ENCODE measurements at regions not wholly inside any gene's neighbourhood (a gene's known extent, or its start where the extent isn't known, plus 50 kb on each side); places are given as distances from the start of the nearest gene placed in this dataset.
A peak's percentile ranks its signal among the peaks of the same experiment; 100 is the strongest.
"Not testable (repeated sequence)": the region's sequence is repeated elsewhere in the genome, so short reads cannot be mapped to it uniquely, and the experiment has no call there.

DNA sequence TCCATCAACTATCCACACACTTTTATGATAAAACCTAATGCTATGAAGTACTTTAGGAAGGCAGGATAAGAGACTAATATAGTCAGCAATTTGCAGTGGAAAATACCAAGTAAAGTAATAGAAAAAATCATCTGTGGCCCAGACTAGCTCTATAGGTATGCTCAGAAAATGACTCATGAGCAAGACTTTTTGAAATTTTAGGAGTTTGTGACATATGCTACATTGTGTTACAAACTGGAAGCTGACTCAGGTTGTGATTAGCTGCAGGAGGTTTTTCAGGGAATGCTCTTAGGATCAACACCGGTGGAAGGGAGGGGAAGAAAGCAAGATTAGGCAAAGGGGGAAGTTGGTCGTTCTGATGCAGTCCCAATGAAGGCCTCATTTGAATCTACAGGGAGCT, 56.1 kb downstream of the FEZF1 start:
- Histone ChIP-seq H3K9me3 (ENCODE audit: control insufficient read depth, insufficient read depth, low read length) (no peaks in the 10 kb centered on the region), H3K36me3 (ENCODE audit: control insufficient read depth, insufficient read depth, low read length) (no peaks in the 10 kb centered on the region), H3K27ac (ENCODE audit: low read depth, low read length) (no peak overlapping the region), H3K4me1 (ENCODE audit: control insufficient read depth, insufficient read depth, low read length) (no peaks in the 10 kb centered on the region), H3K4me3 (ENCODE audit: low read depth, low read length) (no peak overlapping the region), H3K27me3 (ENCODE audit: control insufficient read depth, insufficient read depth, low read length) (no peaks in the 10 kb centered on the region)
- WGBS (ENCODE audit: insufficient coverage) = 80% methylated on average over 2 of the region's 2 CpGs
- DNase-seq (ENCODE audit: low read depth in 4 of 6, low spot score in 6 of 6) = no peak

DNA sequence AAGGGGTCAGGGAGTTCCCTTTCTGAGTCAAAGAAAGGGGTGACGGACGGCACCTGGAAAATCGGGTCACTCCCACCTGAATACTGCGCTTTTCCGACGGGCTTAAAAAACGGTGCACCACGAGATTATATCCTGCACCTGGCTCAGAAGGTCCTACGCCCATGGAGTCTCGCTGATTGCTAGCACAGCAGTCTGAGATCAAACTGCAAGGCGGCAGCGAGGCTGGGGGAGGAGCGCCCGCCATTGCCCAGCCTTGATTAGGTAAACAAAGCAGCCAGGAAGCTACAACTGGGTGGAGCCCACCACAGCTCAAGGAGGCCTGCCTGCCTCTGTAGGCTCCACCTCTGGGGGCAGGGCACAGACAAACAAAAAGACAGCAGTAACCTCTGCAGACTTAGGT, 65.8 kb downstream of the FEZF1 start:
- not testable (repeated sequence) for H3K27me3 ChIP-seq (ENCODE audit: control insufficient read depth, insufficient read depth, low read length); H3K9me3 ChIP-seq (ENCODE audit: control insufficient read depth, insufficient read depth, low read length); H3K36me3 ChIP-seq (ENCODE audit: control insufficient read depth, insufficient read depth, low read length); H3K4me1 ChIP-seq (ENCODE audit: control insufficient read depth, insufficient read depth, low read length); DNase-seq (ENCODE audit: low read depth in 4 of 6, low spot score in 6 of 6); H3K27ac ChIP-seq (ENCODE audit: low read depth, low read length); H3K4me3 ChIP-seq (ENCODE audit: low read depth, low read length)
- 92% methylated on average over 12 of the region's 14 CpGs for WGBS (ENCODE audit: insufficient coverage)

DNA sequence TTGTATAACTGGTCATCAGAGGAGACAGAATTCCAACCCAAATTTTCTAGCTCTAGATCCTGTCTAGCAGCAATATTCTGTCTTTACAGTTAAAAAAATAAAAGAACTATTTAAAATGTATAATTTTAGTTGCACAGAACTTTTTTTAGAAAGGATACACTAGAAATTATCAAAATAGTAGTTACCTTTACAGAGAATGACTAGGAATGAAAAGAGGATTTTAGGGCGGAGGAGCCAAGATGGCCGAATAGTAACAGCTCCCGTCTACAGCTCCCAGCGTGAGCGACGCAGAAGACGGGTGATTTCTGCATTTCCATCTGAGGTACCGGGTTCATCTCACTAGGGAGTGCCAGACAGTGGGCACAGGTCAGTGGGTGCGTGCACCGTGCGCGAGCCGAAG, 66.3 kb downstream of the FEZF1 start:
- H3K4me1 ChIP-seq (ENCODE audit: control insufficient read depth, insufficient read depth, low read length); H3K27ac ChIP-seq (ENCODE audit: low read depth, low read length); H3K36me3 ChIP-seq (ENCODE audit: control insufficient read depth, insufficient read depth, low read length); H3K4me3 ChIP-seq (ENCODE audit: low read depth, low read length); DNase-seq (ENCODE audit: low read depth in 4 of 6, low spot score in 6 of 6); H3K27me3 ChIP-seq (ENCODE audit: control insufficient read depth, insufficient read depth, low read length); H3K9me3 ChIP-seq (ENCODE audit: control insufficient read depth, insufficient read depth, low read length): not testable (repeated sequence)
- whole genome bisulfite sequencing (ENCODE audit: insufficient coverage) = 96% methylated on average over 6 of the region's 13 CpGs

DNA sequence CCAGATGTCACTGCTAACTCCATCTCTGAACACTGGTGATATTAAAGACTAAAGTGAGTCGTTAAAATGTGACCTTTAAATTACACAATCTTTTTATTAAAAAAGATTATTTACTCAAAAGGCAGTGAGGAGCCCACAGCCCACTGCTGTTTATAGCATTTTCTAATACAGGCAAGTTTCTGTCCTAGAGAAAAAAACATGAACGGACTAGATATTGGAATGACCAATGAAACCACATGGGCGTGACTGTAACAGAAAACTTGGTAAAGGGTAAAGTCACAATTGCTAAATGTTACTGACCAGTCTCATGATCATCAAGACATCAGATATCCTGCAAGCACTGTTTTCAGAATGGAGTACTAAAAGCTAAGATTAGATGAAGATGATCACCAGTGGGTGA, 78.7 kb downstream of the FEZF1 start:
- Histone ChIP-seq H3K4me3 (ENCODE audit: low read depth, low read length) (no peak overlapping the region), H3K36me3 (ENCODE audit: control insufficient read depth, insufficient read depth, low read length) (no peaks in the 10 kb centered on the region), H3K27ac (ENCODE audit: low read depth, low read length) (no peak overlapping the region), H3K4me1 (ENCODE audit: control insufficient read depth, insufficient read depth, low read length) (no peaks in the 10 kb centered on the region), H3K9me3 (ENCODE audit: control insufficient read depth, insufficient read depth, low read length) (no peaks in the 10 kb centered on the region), H3K27me3 (ENCODE audit: control insufficient read depth, insufficient read depth, low read length) (no peaks in the 10 kb centered on the region)
- DNase-seq (ENCODE audit: low read depth in 4 of 6, low spot score in 6 of 6) = no peak
- no CpG with 5 or more reads among the region's 3 CpGs for WGBS (ENCODE audit: insufficient coverage)

DNA sequence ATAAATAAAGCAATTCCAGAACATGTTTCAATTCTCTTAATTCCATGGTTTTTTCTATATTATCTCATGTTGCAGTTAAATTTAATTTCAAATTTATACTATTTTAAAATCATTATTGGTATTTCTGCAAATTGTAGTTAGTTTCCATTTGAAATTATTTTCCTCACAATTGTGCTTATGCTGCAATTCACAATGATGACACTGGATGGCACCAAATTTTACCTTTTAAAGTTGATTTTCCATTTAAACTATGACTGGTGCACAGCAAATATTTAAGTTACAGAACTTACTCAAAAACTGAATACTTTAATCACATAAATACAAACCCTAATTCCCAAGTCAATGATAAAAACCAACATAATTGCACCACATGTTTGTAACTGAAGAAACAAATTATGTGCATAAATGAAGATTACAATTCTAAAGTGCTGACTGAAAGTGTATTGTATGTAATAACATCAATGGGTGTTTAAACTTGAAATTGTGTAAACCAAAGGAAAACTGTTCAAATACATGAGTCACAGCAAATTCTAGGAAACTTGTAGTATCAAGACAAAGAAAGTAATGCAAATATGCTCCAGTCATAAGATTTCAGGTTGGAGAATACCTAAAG, 75.3 kb upstream of the AASS start:
- Histone ChIP-seq H3K27ac (ENCODE audit: low read depth, low read length) (no peak overlapping the region), H3K4me3 (ENCODE audit: low read depth, low read length) (no peak overlapping the region), H3K4me1 (ENCODE audit: control insufficient read depth, insufficient read depth, low read length) (no peaks in the 10 kb centered on the region), H3K36me3 (ENCODE audit: control insufficient read depth, insufficient read depth, low read length) (no peaks in the 10 kb centered on the region), H3K27me3 (ENCODE audit: control insufficient read depth, insufficient read depth, low read length) (no peaks in the 10 kb centered on the region), H3K9me3 (ENCODE audit: control insufficient read depth, insufficient read depth, low read length) (no peaks in the 10 kb centered on the region)
- DNase-seq (ENCODE audit: low read depth in 4 of 6, low spot score in 6 of 6) = peak; percentile 24 to 84 (median 34)

DNA sequence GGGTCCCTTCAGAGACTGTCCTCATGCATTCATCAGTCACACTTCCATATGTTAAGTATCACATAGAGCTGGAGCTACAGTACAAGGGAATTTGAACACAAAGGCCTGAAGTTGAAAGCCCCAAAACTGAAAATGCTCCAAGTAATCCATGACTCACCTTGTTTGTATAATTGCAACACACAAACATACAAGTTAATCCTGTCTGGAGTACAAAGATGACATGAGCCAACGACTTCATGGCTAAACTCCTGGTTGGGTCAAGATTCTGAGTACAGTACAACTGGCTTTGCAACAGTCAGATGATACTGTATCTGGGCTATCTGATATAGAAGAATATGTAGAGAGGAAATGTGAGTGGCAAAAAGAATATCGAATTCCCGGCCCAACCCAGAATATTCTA, 73.1 kb upstream of the AASS start:
- no peaks in the 10 kb centered on the region for H3K36me3 ChIP-seq (ENCODE audit: control insufficient read depth, insufficient read depth, low read length)
- no peaks in the 10 kb centered on the region for H3K9me3 ChIP-seq (ENCODE audit: control insufficient read depth, insufficient read depth, low read length)
- H3K4me1 ChIP-seq (ENCODE audit: control insufficient read depth, insufficient read depth, low read length) = no peaks in the 10 kb centered on the region
- H3K27me3 ChIP-seq (ENCODE audit: control insufficient read depth, insufficient read depth, low read length) = no peaks in the 10 kb centered on the region
- no peak for DNase-seq (ENCODE audit: low read depth in 4 of 6, low spot score in 6 of 6)
- 0% methylated on average over 1 of the region's 3 CpGs for WGBS (ENCODE audit: insufficient coverage)
- no peak overlapping the region for H3K27ac ChIP-seq (ENCODE audit: low read depth, low read length)
- H3K4me3 ChIP-seq (ENCODE audit: low read depth, low read length) = no peak overlapping the region

DNA sequence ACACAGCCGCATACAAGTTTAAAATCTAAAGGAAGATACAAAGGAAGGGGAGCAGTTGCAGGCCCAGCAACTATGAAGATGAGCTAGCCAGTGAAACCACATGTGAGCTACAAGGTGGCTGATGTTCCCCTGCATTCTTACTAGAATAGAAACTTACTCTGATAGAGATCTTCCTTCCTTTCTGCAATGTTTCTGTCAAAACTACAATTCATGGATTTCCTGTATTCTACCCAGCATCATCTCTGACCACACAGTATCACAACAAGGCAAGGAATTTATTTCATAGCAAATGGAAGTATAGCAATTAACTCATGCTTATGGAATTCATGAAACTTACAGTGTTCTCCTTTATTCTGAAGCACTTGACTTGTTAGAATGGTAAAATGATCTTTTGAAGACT, 68.7 kb upstream of the AASS start:
- no peaks in the 10 kb centered on the region for H3K4me1 ChIP-seq (ENCODE audit: control insufficient read depth, insufficient read depth, low read length)
- DNase-seq (ENCODE audit: low read depth in 4 of 6, low spot score in 6 of 6) = no peak
- H3K27ac ChIP-seq (ENCODE audit: low read depth, low read length) = no peak overlapping the region
- H3K36me3 ChIP-seq (ENCODE audit: control insufficient read depth, insufficient read depth, low read length) = no peaks in the 10 kb centered on the region
- no peaks in the 10 kb centered on the region for H3K27me3 ChIP-seq (ENCODE audit: control insufficient read depth, insufficient read depth, low read length)
- WGBS (ENCODE audit: insufficient coverage) = 100% methylated on average over 1 of the region's 1 CpG
- no peaks in the 10 kb centered on the region for H3K9me3 ChIP-seq (ENCODE audit: control insufficient read depth, insufficient read depth, low read length)
- H3K4me3 ChIP-seq (ENCODE audit: low read depth, low read length) = no peak overlapping the region

DNA sequence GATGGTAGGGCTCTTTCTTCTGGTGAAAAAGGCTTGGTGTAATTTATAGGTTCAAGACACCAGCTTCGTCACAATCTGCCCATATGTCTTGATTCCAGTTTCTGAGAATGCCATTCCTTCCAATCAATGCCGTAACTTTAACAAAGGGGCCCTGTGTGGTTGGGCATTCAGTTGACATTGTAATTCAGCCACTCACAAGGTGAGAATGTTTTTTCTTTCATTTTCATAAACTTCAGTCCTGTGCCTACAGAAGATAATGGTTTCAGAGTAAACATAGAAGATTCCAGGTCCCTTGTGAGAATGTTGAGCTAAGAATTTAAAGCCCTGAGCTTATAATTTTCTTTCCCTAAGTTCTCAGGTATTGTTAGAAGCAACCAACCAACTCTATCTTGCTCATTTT, 67.3 kb upstream of the AASS start:
- Histone ChIP-seq H3K4me3 (ENCODE audit: low read depth, low read length) (no peak overlapping the region), H3K27ac (ENCODE audit: low read depth, low read length) (no peak overlapping the region), H3K4me1 (ENCODE audit: control insufficient read depth, insufficient read depth, low read length) (no peaks in the 10 kb centered on the region), H3K9me3 (ENCODE audit: control insufficient read depth, insufficient read depth, low read length) (peaks cover 1% of the 10 kb centered on the region), H3K27me3 (ENCODE audit: control insufficient read depth, insufficient read depth, low read length) (no peaks in the 10 kb centered on the region), H3K36me3 (ENCODE audit: control insufficient read depth, insufficient read depth, low read length) (no peaks in the 10 kb centered on the region)
- DNase-seq (ENCODE audit: low read depth in 4 of 6, low spot score in 6 of 6) = no peak
- WGBS (ENCODE audit: insufficient coverage) = no CpG with 5 or more reads among the region's 2 CpGs

DNA sequence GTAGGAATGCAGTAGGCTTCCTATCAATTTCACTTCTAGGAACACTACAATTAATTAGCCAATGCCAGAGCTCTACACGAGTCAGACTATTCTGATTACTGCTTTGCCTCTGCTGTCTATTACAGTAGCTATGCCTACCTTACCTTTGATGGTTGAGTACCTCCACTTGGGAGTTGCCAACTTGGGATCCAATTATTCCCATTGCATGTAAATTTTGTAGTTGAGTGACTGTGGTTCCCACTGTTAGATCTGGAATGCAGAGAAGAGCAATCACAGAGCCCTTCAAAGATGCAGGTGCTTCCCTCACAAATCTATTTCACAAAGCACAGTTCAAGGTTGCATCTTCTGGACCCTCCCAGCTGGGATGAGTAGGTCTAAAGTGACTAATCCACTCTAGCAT, 62.9 kb upstream of the AASS start:
- H3K36me3 ChIP-seq (ENCODE audit: control insufficient read depth, insufficient read depth, low read length) = no peaks in the 10 kb centered on the region
- DNase-seq (ENCODE audit: low read depth in 4 of 6, low spot score in 6 of 6) = no peak
- H3K9me3 ChIP-seq (ENCODE audit: control insufficient read depth, insufficient read depth, low read length) = peaks cover 1% of the 10 kb centered on the region
- no peaks in the 10 kb centered on the region for H3K4me1 ChIP-seq (ENCODE audit: control insufficient read depth, insufficient read depth, low read length)
- no peaks in the 10 kb centered on the region for H3K27me3 ChIP-seq (ENCODE audit: control insufficient read depth, insufficient read depth, low read length)
- no peak overlapping the region for H3K4me3 ChIP-seq (ENCODE audit: low read depth, low read length)
- no peak overlapping the region for H3K27ac ChIP-seq (ENCODE audit: low read depth, low read length)
- no CpG with 5 or more reads among the region's 1 CpG for WGBS (ENCODE audit: insufficient coverage)

DNA sequence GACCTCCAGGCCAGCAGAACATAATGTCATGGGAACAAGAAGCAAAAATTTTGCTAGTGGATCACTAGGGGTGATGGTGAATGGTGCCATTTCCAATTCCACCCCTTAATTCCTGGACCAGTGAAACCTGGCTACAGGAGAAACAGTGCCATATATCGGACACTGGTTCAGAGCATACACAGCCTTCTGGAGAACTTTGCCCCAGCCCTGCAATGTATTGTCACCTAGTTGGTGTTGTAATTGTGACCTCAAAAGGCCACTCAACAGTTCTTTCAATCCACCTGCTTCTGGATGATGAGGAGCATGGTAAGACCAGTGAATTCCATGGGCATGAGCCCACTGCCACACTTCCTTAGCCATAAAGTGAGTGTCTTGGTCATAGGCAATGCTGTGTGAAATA, 59.8 kb upstream of the AASS start:
- Histone ChIP-seq H3K27me3 (ENCODE audit: control insufficient read depth, insufficient read depth, low read length) (no peaks in the 10 kb centered on the region), H3K36me3 (ENCODE audit: control insufficient read depth, insufficient read depth, low read length) (no peaks in the 10 kb centered on the region), H3K27ac (ENCODE audit: low read depth, low read length) (no peak overlapping the region), H3K9me3 (ENCODE audit: control insufficient read depth, insufficient read depth, low read length) (peaks cover 1% of the 10 kb centered on the region), H3K4me3 (ENCODE audit: low read depth, low read length) (no peak overlapping the region), H3K4me1 (ENCODE audit: control insufficient read depth, insufficient read depth, low read length) (no peaks in the 10 kb centered on the region)
- WGBS (ENCODE audit: insufficient coverage) = no CpG with 5 or more reads among the region's 1 CpG
- no peak for DNase-seq (ENCODE audit: low read depth in 4 of 6, low spot score in 6 of 6)

All from spinal cord (tissue), 9 donors.